Spleen (tissue), 11 donors: ENCODE measurements at regions not wholly inside any gene's neighbourhood (a gene's known extent, or its start where the extent isn't known, plus 50 kb on each side); places are given as distances from the start of the nearest gene placed in this dataset.

ENCODE experiments used
- DNase-seq: peaks from one replicate; pipeline ENCODE4 v3.0.0-alpha.2; 2020
- H3K27ac ChIP-seq, 8 donors: fragments of 200-600 bp; sonication (generic) in 7 of 8; 1 replicate in 4 of 8; 2 replicates in 4 of 8; pipeline versions ENCODE4 v1.5.0 to v1.8.0; 2016 to 2021; ENCODE audit warnings: inconsistent platforms in 4 of 8, mild to moderate bottlenecking in 4 of 8, moderate library complexity in 1 of 8
- H3K27me3 ChIP-seq, 7 donors: fragments of 200-600 bp; sonication (generic) in 6 of 7; replicated peaks in 1 of 7; 1 replicate in 4 of 7; 2 replicates in 3 of 7; pipeline versions ENCODE4 v1.5.0 to v1.8.0; 2016 to 2021; ENCODE audit warnings: inconsistent platforms in 3 of 7, mild to moderate bottlenecking in 1 of 7
- H3K36me3 ChIP-seq, 6 donors: fragments of 200-600 bp; sonication (generic) in 5 of 6; 1 replicate in 4 of 6; 2 replicates in 2 of 6; pipeline versions ENCODE4 v1.5.0 to v1.8.0; 2016 to 2021; ENCODE audit warnings: inconsistent platforms in 2 of 6
- H3K4me1 ChIP-seq, 6 donors: fragments of 200-600 bp; sonication (generic) in 5 of 6; 1 replicate in 3 of 6; 2 replicates in 3 of 6; pipeline versions ENCODE4 v1.5.0 to v1.8.0; 2016 to 2021; ENCODE audit warnings: inconsistent platforms in 3 of 6
- H3K4me3 ChIP-seq, 8 donors: fragments of 200-600 bp; sonication (generic) in 7 of 8; 1 replicate in 4 of 8; 2 replicates in 4 of 8; pipeline versions ENCODE4 v1.5.0 to v1.8.0; 2016 to 2021; ENCODE audit warnings: inconsistent platforms in 4 of 8, mild to moderate bottlenecking in 4 of 8, moderate library complexity in 2 of 8
- H3K9me3 ChIP-seq, 8 donors: fragments of 200-600 bp; sonication (generic) in 7 of 8; 1 replicate in 4 of 8; 2 replicates in 4 of 8; pipeline versions ENCODE4 v1.5.0 to v1.8.0; 2016 to 2021; ENCODE audit warnings: inconsistent platforms in 4 of 8
- CTCF ChIP-seq, 11 experiments: fragments of 200-600 bp in 7 of 11; fragments of 450-650 bp in 4 of 11; sonication (generic) in 4 of 11; IDR thresholded peaks in 8 of 11; conservative IDR thresholded peaks in 3 of 11; 1 replicate in 7 of 11; 2 replicates in 4 of 11; pipeline versions ENCODE4 v1.4.0 to v1.8.0; 2016 to 2021; ENCODE audit warnings: antibody characterized with exemption in 11 of 11, inconsistent platforms in 4 of 11, mild to moderate bottlenecking in 1 of 11
- POLR2A ChIP-seq, 3 donors: fragments of 450-650 bp; IDR thresholded peaks; one replicate each; pipeline ENCODE4 v1.5.1; 2017; ENCODE audit warnings: antibody characterized with exemption in 3 of 3, mild to moderate bottlenecking in 1 of 3
- POLR2AphosphoS5 ChIP-seq, 3 donors: sonication (generic); formaldehyde crosslinking; IDR thresholded peaks; one replicate each; pipeline ENCODE4 v1.5.1; 2017; ENCODE audit warnings: antibody characterized with exemption in 3 of 3
- WGBS, 5 donors: extraction: QIAGEN DNeasy Blood & Tissue Kit in 3 of 5; methylation state at CpG; one replicate each; pipeline versions ENCODE4 v1.1.5 to v1.1.7; 2013 to 2018; 5-methylcytosine and 5-hydroxymethylcytosine counted together
- intact Hi-C: fragments of 100-400 bp; cut with DNase I; formaldehyde crosslinking; loops from one replicate; pipeline ENCODE4 v1.15.0; 2023; ENCODE audit warnings: low total_unique reads
- donor health status: healthy with polysubstance abuse.
- donor health status: DM: no; HTN: no; CAD: no; lungs with moderate emphysema.
- donor health status: DM: no; HTN: no; CAD: no.
- donor health status: Bipolar disorder and iron deficiency.
- donor health status: healthy.
- donor health status: DM: no; HTN: no; CAD: no.
- donor health status: DM: yes; HTN: yes; CAD: no.

- no peak for TF ChIP-seq POLR2AphosphoS5 (IDR thresholded peaks at IDR 0.05)
- TF ChIP-seq CTCF (IDR thresholded peaks at IDR 0.05 in 8 of 11, conservative IDR thresholded peaks at IDR 0.05 in 3 of 11) = no peak
- no peak for TF ChIP-seq POLR2A (IDR thresholded peaks at IDR 0.05)
- Histone ChIP-seq H3K27me3 (no peaks in the 10 kb centered on the region), H3K36me3 (no peaks in the 10 kb centered on the region), H3K9me3 (peaks cover 0 to 4% (median 0%) of the 10 kb centered on the region in 8 donors), H3K27ac (no peak overlapping the region), H3K4me3 (no peak overlapping the region), H3K4me1 (no peaks in the 10 kb centered on the region)
- intact Hi-C loops = no loop called here
- no peak for DNase-seq
- WGBS, 5 donors = 80 to 88% (median 83%) methylated on average over 8 of the region's 8 CpGs
These were observed 814.2 kb upstream of the SLITRK5 start for GRCh38 chr13:86856991-86857390.

- no peak for DNase-seq
- Histone ChIP-seq H3K4me1 (no peaks in the 10 kb centered on the region), H3K27ac (no peak overlapping the region), H3K4me3 (no peak overlapping the region), H3K27me3 (no peaks in the 10 kb centered on the region), H3K9me3 (peaks cover 0 to 8% (median 0%) of the 10 kb centered on the region in 8 donors), H3K36me3 (no peaks in the 10 kb centered on the region)
- TF ChIP-seq CTCF (IDR thresholded peaks at IDR 0.05 in 8 of 11, conservative IDR thresholded peaks at IDR 0.05 in 3 of 11) (no peak), POLR2AphosphoS5 (IDR thresholded peaks at IDR 0.05) (no peak), POLR2A (IDR thresholded peaks at IDR 0.05) (no peak)
- intact Hi-C loops = no loop called here
These were observed 813.0 kb upstream of the SLITRK5 start for GRCh38 chr13:86858216-86858615.

- no peaks in the 10 kb centered on the region for H3K4me1 ChIP-seq
- TF ChIP-seq CTCF (IDR thresholded peaks at IDR 0.05 in 8 of 11, conservative IDR thresholded peaks at IDR 0.05 in 3 of 11) = no peak
- no peak for TF ChIP-seq POLR2AphosphoS5 (IDR thresholded peaks at IDR 0.05)
- no peak for TF ChIP-seq POLR2A (IDR thresholded peaks at IDR 0.05)
- no peak for DNase-seq
- no peak overlapping the region for H3K4me3 ChIP-seq
- no peaks in the 10 kb centered on the region for H3K27me3 ChIP-seq
- H3K36me3 ChIP-seq = no peaks in the 10 kb centered on the region
- H3K27ac ChIP-seq = no peak overlapping the region
- intact Hi-C loops = no loop called here
- H3K9me3 ChIP-seq = peaks cover 0 to 8% (median 0%) of the 10 kb centered on the region in 8 donors
These were observed 809.0 kb upstream of the SLITRK5 start for GRCh38 chr13:86862137-86862536.

GRCh38 chr13:86864376-86864775, 806.8 kb upstream of the SLITRK5 start:
- no peak overlapping the region for H3K4me3 ChIP-seq
- WGBS, 5 donors = 76 to 88% (median 80%) methylated on average over 3 of the region's 3 CpGs

More at GRCh38 chr13:86864376-86864775, 806.8 kb upstream of the SLITRK5 start:
- DNase-seq = no peak
- Histone ChIP-seq H3K27ac (no peak overlapping the region), H3K27me3 (no peaks in the 10 kb centered on the region), H3K9me3 (peaks cover 0 to 8% (median 0%) of the 10 kb centered on the region in 8 donors), H3K36me3 (no peaks in the 10 kb centered on the region), H3K4me1 (no peaks in the 10 kb centered on the region)
- TF ChIP-seq CTCF (IDR thresholded peaks at IDR 0.05 in 8 of 11, conservative IDR thresholded peaks at IDR 0.05 in 3 of 11) = no peak
- intact Hi-C loops = no loop called here
